Right lobe of liver (tissue), 6 donors: ENCODE measurements at regions not wholly inside any gene's neighbourhood (a gene's known extent, or its start where the extent isn't known, plus 50 kb on each side); places are given as distances from the start of the nearest gene placed in this dataset.
"Not testable (repeated sequence)": the region's sequence is repeated elsewhere in the genome, so short reads cannot be mapped to it uniquely, and the experiment has no call there.

Experiments
- ATAC-seq, 4 donors: fragments of 200-7000 bp; cut with Tn5 transposase; one replicate each; pipeline ENCODE4 v1.9.1; 2020; ENCODE audit warnings: mild to moderate bottlenecking in 4 of 4, moderate library complexity in 4 of 4
- DNase-seq, 3 donors: peaks; one replicate each; pipeline ENCODE4 v3.0.0-alpha.2; 2020
- H3K27ac ChIP-seq, 3 donors: fragments of 200-600 bp; one replicate each; pipeline ENCODE4 v1.8.0; 2022
- H3K27me3 ChIP-seq, 2 donors: fragments of 200-600 bp; one replicate each; pipeline ENCODE4 v1.8.0; 2022
- H3K36me3 ChIP-seq, 4 donors: fragments of 200-600 bp; sonication (generic) in 1 of 4; one replicate each; pipeline versions ENCODE4 v1.5.1 to v1.8.0; 2017 to 2022; ENCODE audit warnings: control low read depth in 1 of 4
- H3K4me1 ChIP-seq, 4 donors: fragments of 200-600 bp; sonication (generic) in 1 of 4; one replicate each; pipeline versions ENCODE4 v1.5.1 to v1.8.0; 2017 to 2022; ENCODE audit warnings: control low read depth in 1 of 4
- H3K4me3 ChIP-seq, 3 donors: fragments of 200-600 bp; one replicate each; pipeline ENCODE4 v1.8.0; 2022
- H3K9me3 ChIP-seq, 4 donors: fragments of 200-600 bp; sonication (generic) in 1 of 4; one replicate each; pipeline versions ENCODE4 v1.5.1 to v1.8.0; 2017 to 2022; ENCODE audit warnings: control low read depth in 1 of 4
- CTCF ChIP-seq, 4 donors: fragments of 200-600 bp in 3 of 4; fragments of 450-650 bp in 1 of 4; IDR thresholded peaks; one replicate each; pipeline versions ENCODE4 v1.5.1 to v1.8.0; 2016 to 2022; ENCODE audit warnings: antibody characterized with exemption in 4 of 4, mild to moderate bottlenecking in 2 of 4
- POLR2A ChIP-seq: fragments of 450-650 bp; IDR thresholded peaks from one replicate; pipeline ENCODE4 v1.6.1; 2017; ENCODE audit warnings: antibody characterized with exemption, mild to moderate bottlenecking
- WGBS: methylation state at CpG from one replicate; pipeline ENCODE4 v1.1.6; 2018; ENCODE audit warnings: low coverage, low lambda C conversion rate; ENCODE audit not compliant: insufficient coverage; ENCODE audit errors: missing lambda C conversion rate; 5-methylcytosine and 5-hydroxymethylcytosine counted together
- intact Hi-C, 2 donors: fragments of 100-400 bp; cut with DNase I; formaldehyde crosslinking; loops; one replicate each; pipeline versions ENCODE4 v1.11.2 to v1.14.1; 2022
- donor health status: DM: no; HTN: yes; CAD: no.
- donor health status: DM: no; HTN: no; CAD: no.
- donor health status: DM: no; HTN: no; CAD: no.
- donor health status: DM: no; HTN: yes; CAD: no.
- donor health status: DM: no; HTN: yes; CAD: no.

GRCh38 chr2:192558637-192559036, 363.9 kb upstream of the TMEFF2 start:
- 38% methylated on average over 1 of the region's 1 CpG for WGBS
- DNase-seq (no peak), ATAC-seq (no peak)
- intact Hi-C loops: no loop called here
- Histone ChIP-seq H3K27me3 (no peaks in the 10 kb centered on the region), H3K4me3 (no peak overlapping the region), H3K4me1 (no peaks in the 10 kb centered on the region), H3K9me3 (no peaks in the 10 kb centered on the region), H3K36me3 (no peaks in the 10 kb centered on the region), H3K27ac (no peak overlapping the region)
- TF ChIP-seq POLR2A (no peak), CTCF (IDR thresholded peaks at IDR 0.05) (no peak)

GRCh38 chr2:192555740-192556139, 361.0 kb upstream of the TMEFF2 start:
- DNase-seq (no peak), ATAC-seq (no peak)
- Histone ChIP-seq H3K4me3 (no peak overlapping the region), H3K4me1 (no peaks in the 10 kb centered on the region), H3K9me3 (no peaks in the 10 kb centered on the region), H3K27me3 (no peaks in the 10 kb centered on the region), H3K36me3 (no peaks in the 10 kb centered on the region), H3K27ac (no peak overlapping the region)
- intact Hi-C loops: no loop called here
- 70% methylated on average over 3 of the region's 3 CpGs for WGBS
- no peak for TF ChIP-seq POLR2A

GRCh38 chr2:192551760-192552159, 357.0 kb upstream of the TMEFF2 start:
- intact Hi-C loops: no loop called here
- H3K9me3 ChIP-seq: no peaks in the 10 kb centered on the region
- H3K4me3 ChIP-seq: no peak overlapping the region
- 60% methylated on average over 3 of the region's 3 CpGs for WGBS
- DNase-seq (no peak), ATAC-seq (no peak)
- no peaks in the 10 kb centered on the region for H3K4me1 ChIP-seq
- H3K27me3 ChIP-seq: no peaks in the 10 kb centered on the region
- no peak overlapping the region for H3K27ac ChIP-seq
- no peaks in the 10 kb centered on the region for H3K36me3 ChIP-seq
- no peak for TF ChIP-seq POLR2A
- no peak for TF ChIP-seq CTCF (IDR thresholded peaks at IDR 0.05)

GRCh38 chr2:192546565-192546964, 351.8 kb upstream of the TMEFF2 start:
- ATAC-seq: no peak
- TF ChIP-seq POLR2A: no peak
- WGBS: 32% methylated on average over 3 of the region's 3 CpGs
- intact Hi-C loops: no loop called here
- H3K9me3 ChIP-seq: no peaks in the 10 kb centered on the region
- H3K4me1 ChIP-seq: no peaks in the 10 kb centered on the region
- no peak overlapping the region for H3K27ac ChIP-seq
- H3K36me3 ChIP-seq: no peaks in the 10 kb centered on the region
- H3K4me3 ChIP-seq: no peak overlapping the region
- H3K27me3 ChIP-seq: no peaks in the 10 kb centered on the region
- DNase-seq: no peak

GRCh38 chr2:192544371-192544955, 349.7 kb upstream of the TMEFF2 start:
- TF ChIP-seq CTCF (IDR thresholded peaks at IDR 0.05) (no peak), POLR2A (no peak)
- H3K4me3 ChIP-seq: no peak overlapping the region
- H3K4me1 ChIP-seq: no peaks in the 10 kb centered on the region
- ATAC-seq (no peak), DNase-seq (no peak)
- no peaks in the 10 kb centered on the region for H3K9me3 ChIP-seq
- no peaks in the 10 kb centered on the region for H3K36me3 ChIP-seq
- H3K27ac ChIP-seq: no peak overlapping the region
- H3K27me3 ChIP-seq: no peaks in the 10 kb centered on the region
- WGBS: 50% methylated on average over 4 of the region's 4 CpGs
- intact Hi-C loops: no loop called here

GRCh38 chr2:192542148-192543066, 347.7 kb upstream of the TMEFF2 start:
- H3K36me3 ChIP-seq, H3K4me1 ChIP-seq, H3K27me3 ChIP-seq, intact Hi-C loops, H3K27ac ChIP-seq, ATAC-seq, H3K4me3 ChIP-seq, H3K9me3 ChIP-seq, DNase-seq: not testable (repeated sequence)
- 32% methylated on average over 4 of the region's 14 CpGs for WGBS
